Keratinocyte (primary cell): ENCODE measurements at regions not wholly inside any gene's neighbourhood (a gene's known extent, or its start where the extent isn't known, plus 50 kb on each side); places are given as distances from the start of the nearest gene placed in this dataset.

Experiments
- CTCF ChIP-seq, 3 experiments: IDR thresholded peaks in 1 of 3; conservative IDR thresholded peaks in 1 of 3; optimal IDR thresholded peaks in 1 of 3; 2 replicates in 2 of 3; 3 replicates in 1 of 3; pipeline versions ENCODE3 to v1.5.1; 2011; ENCODE audit warnings: low read length in 3 of 3, mild to moderate bottlenecking in 3 of 3, moderate library complexity in 2 of 3, control low read depth in 1 of 3, inconsistent platforms in 1 of 3; ENCODE audit not compliant: insufficient read depth in 2 of 3; ENCODE audit errors: extremely low read depth in 1 of 3
- EZH2 ChIP-seq: IDR thresholded peaks from one replicate; pipeline ENCODE4 v1.6.1; 2012; ENCODE audit warnings: inconsistent platforms, mild to moderate bottlenecking, low read length, moderate library complexity

- no peak for TF ChIP-seq CTCF (optimal IDR thresholded peaks at IDR 0.05 in 1 of 3, IDR thresholded peaks at IDR 0.05 in 1 of 3, conservative IDR thresholded peaks at IDR 0.05 in 1 of 3; ENCODE audit: extremely low read depth in 1 of 3, insufficient read depth in 2 of 3, low read length in 3 of 3)
- TF ChIP-seq EZH2: no peak
Observed at GRCh38 chr4:104615496-104615895, 120.8 kb upstream of the CXXC4 start.
